ENCODE measurements at regions not wholly inside any gene's neighbourhood (a gene's known extent, or its start where the extent isn't known, plus 50 kb on each side); places are given as distances from the start of the nearest gene placed in this dataset.

DNA sequence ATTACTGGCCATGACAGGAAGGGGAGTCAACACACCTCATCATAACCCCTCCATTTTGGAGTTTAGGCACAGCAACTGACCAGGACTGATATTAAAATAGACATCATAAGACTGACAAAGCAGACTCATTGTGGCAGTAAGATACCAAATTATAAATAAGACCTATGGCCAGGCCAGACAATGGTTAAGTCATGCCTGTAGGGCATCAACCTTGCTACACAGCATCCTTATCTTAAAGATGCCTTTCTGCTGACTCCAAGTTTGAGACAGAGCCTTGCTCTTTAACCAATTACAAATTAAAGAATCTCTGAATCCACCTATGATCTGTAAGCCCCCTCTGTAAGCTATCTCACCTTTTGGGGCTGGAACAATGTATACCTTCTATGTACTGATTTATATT, 65.5 kb downstream of the VCX2 start:
- TF ChIP-seq Cebpa-rat (IDR thresholded peaks at IDR 0.05), result no peak
- Histone ChIP-seq H3K4me1 (peaks cover 6% of the 10 kb centered on the region), H3K4me3 (no peak overlapping the region), H3K9me3 (no peaks in the 10 kb centered on the region), H3K36me3 (no peaks in the 10 kb centered on the region), H3K4me2 (no peak overlapping the region), H4K20me1 (no peaks in the 10 kb centered on the region), H3K27me3 (no peaks in the 10 kb centered on the region), H3K9ac (no peak overlapping the region), H3K27ac (no peak overlapping the region)

DNA sequence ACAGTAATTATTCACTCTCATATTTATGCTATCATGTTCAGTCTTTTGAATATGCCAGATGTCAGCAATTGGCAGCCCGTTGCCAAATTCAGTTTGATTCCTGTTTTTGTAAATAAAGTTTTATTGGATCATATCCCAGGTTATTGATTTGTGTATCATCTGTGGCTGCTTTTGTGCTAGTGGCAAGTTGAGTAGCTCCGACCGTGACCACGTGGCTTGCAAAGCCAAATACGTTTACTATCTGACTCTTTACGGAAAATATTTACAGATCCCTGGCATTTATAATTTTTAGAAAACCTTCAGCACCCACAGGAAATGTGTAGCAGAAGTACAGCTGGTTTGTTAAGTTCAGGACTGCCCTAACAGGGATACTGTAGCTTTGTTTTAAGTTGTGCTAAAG, 67.4 kb downstream of the VCX2 start:
- no peak overlapping the region for H3K4me2 ChIP-seq
- H3K36me3 ChIP-seq, result no peaks in the 10 kb centered on the region
- H4K20me1 ChIP-seq, result no peaks in the 10 kb centered on the region
- no peak overlapping the region for H3K9ac ChIP-seq
- H3K4me3 ChIP-seq, result no peak overlapping the region
- no peak for TF ChIP-seq Cebpa-rat (IDR thresholded peaks at IDR 0.05)
- H3K9me3 ChIP-seq, result no peaks in the 10 kb centered on the region
- H3K27me3 ChIP-seq, result no peaks in the 10 kb centered on the region
- H3K4me1 ChIP-seq, result peaks cover 8% of the 10 kb centered on the region
- H3K27ac ChIP-seq, result no peak overlapping the region

DNA sequence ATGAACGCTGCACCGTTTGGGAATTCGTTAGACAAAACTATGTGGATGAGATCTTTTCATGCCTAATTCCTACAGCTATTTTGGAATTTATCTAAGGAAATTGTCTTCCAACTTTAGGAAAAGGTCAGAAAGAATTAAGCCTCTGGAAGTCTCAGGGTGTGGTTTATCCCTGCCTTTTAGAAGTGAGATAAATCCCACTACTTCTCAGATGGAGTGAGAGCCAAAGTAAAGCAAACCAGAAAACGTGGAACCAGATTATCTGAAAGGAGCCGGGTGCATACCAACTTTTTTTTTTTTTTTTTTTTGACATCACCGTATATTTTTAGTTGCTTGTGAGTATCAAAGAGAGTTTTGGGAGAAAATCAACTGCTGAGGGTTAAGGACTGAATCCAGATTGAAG, 79.6 kb downstream of the VCX2 start:
- Histone ChIP-seq H3K4me3 (no peak overlapping the region), H3K4me2 (no peak overlapping the region), H3K27ac (no peak overlapping the region), H3K9me3 (no peaks in the 10 kb centered on the region), H4K20me1 (no peaks in the 10 kb centered on the region), H3K9ac (no peak overlapping the region), H3K27me3 (no peaks in the 10 kb centered on the region), H3K4me1 (no peaks in the 10 kb centered on the region), H3K36me3 (no peaks in the 10 kb centered on the region)
- no peak for TF ChIP-seq Cebpa-rat (IDR thresholded peaks at IDR 0.05)

DNA sequence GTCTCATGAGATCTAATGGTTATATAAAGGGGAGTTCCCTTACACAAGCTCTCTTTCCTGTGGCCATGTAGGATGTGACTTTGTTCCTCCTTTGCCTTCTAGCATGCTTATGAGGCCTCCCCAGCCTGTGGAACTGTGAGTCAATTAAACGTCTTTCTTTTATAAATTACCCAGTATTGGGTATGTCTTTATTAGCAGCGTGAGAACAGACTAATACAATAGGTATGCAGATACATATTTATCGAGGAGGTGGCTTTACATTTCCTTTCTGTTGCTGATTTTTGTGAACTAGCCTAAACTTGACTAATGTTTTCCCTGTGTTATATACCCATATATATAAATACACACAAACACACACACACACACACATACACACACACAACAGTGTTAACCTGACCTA, 80.2 kb downstream of the VCX2 start:
- no peaks in the 10 kb centered on the region for H3K36me3 ChIP-seq
- no peak for TF ChIP-seq Cebpa-rat (IDR thresholded peaks at IDR 0.05)
- no peak overlapping the region for H3K27ac ChIP-seq
- no peak overlapping the region for H3K4me2 ChIP-seq
- H3K9ac ChIP-seq, result no peak overlapping the region
- H3K9me3 ChIP-seq, result no peaks in the 10 kb centered on the region
- H3K4me3 ChIP-seq, result no peak overlapping the region
- no peaks in the 10 kb centered on the region for H4K20me1 ChIP-seq
- H3K4me1 ChIP-seq, result no peaks in the 10 kb centered on the region
- no peaks in the 10 kb centered on the region for H3K27me3 ChIP-seq

DNA sequence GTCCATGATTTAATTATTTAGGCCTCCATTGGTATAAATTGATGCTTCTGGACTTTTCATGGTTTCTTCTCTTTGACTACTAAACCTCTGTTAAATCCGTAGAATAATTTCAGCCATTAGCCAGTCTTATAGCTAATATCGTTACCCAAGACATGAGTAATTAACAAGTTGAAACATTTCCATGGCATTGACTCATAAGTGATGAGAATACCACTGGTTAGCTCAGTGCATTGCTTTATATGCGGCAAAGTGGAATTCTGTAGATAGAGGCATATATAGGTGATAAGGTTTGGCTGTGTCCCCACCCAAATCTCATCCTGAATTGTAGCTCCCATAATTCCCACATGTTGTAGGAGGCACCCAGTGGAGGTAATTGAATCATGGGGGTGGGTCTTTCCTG, 80.6 kb downstream of the VCX2 start:
- no peaks in the 10 kb centered on the region for H3K27me3 ChIP-seq
- TF ChIP-seq Cebpa-rat (IDR thresholded peaks at IDR 0.05), result no peak
- no peaks in the 10 kb centered on the region for H3K36me3 ChIP-seq
- H3K27ac ChIP-seq, result no peak overlapping the region
- no peaks in the 10 kb centered on the region for H3K9me3 ChIP-seq
- no peaks in the 10 kb centered on the region for H4K20me1 ChIP-seq
- H3K4me3 ChIP-seq, result no peak overlapping the region
- no peaks in the 10 kb centered on the region for H3K4me1 ChIP-seq
- H3K9ac ChIP-seq, result no peak overlapping the region
- no peak overlapping the region for H3K4me2 ChIP-seq

DNA sequence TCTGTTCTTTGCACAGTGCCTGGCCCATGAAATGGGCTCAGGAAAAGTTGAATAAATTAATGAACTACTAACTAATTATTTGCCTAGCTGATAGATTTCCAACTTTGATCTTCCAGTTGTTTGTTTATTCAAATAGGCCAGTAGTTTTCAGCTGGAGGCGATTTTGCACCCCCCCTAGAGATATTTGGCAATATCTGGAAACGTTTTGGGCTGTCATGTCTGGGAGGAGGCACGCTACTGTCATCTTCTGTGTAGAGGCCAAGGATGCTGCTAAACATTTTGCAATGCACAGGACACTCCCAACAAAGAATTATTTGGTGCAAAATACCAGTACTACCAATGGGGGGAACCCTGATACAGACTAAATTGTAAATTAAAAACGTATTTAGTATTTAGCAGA, 81.9 kb downstream of the VCX2 start:
- no peak overlapping the region for H3K4me3 ChIP-seq
- TF ChIP-seq Cebpa-rat (IDR thresholded peaks at IDR 0.05), result no peak
- H3K4me1 ChIP-seq, result no peaks in the 10 kb centered on the region
- H3K9me3 ChIP-seq, result no peaks in the 10 kb centered on the region
- H3K9ac ChIP-seq, result no peak overlapping the region
- H3K36me3 ChIP-seq, result no peaks in the 10 kb centered on the region
- H3K4me2 ChIP-seq, result no peak overlapping the region
- no peaks in the 10 kb centered on the region for H3K27me3 ChIP-seq
- no peak overlapping the region for H3K27ac ChIP-seq
- H4K20me1 ChIP-seq, result no peaks in the 10 kb centered on the region

DNA sequence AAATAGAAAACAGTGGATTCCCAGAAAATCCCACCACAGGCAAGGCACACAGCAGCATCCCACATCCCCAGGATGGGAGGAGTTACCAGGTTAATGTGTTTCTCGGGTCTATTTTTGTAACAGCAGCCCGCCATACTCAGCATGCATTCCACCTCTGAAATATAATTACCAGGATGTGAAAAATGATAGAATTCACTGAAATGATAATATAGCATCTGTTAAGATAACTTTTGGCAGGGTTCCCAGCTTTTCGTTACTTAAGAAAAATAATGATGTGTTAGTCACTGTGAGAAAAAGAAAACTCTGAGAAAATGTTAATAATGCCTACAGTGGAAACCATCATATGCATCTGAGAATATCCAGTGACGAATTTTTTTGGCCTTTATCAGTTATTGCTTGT, 87.1 kb downstream of the VCX2 start:
- Histone ChIP-seq H3K4me3 (no peak overlapping the region), H3K4me1 (no peaks in the 10 kb centered on the region), H3K36me3 (no peaks in the 10 kb centered on the region), H3K27me3 (no peaks in the 10 kb centered on the region), H3K9ac (no peak overlapping the region), H3K27ac (no peak overlapping the region), H3K9me3 (peaks cover 9% of the 10 kb centered on the region), H3K4me2 (no peak overlapping the region), H4K20me1 (no peaks in the 10 kb centered on the region)
- TF ChIP-seq Cebpa-rat (IDR thresholded peaks at IDR 0.05), result no peak

DNA sequence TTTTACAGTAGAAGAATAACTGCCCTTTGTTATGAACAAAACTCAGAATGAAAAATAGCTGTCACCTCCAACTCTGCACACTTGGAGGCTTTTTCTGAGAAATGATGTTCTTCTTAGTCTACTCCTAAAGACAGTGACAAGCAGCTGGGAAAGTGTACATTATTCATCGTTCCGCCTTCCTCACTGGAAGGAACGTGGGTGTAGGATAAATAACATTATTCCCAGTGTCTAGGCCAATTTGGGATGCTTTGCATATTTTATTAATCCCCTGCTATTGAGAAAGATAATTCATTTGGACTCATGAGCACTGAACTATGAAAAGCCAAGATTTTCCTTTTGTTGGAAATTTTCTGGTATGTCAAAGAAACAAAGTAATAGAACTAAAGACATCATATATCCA, 87.8 kb downstream of the VCX2 start:
- Histone ChIP-seq H3K9ac (no peak overlapping the region), H4K20me1 (no peaks in the 10 kb centered on the region), H3K4me2 (no peak overlapping the region), H3K27me3 (no peaks in the 10 kb centered on the region), H3K27ac (no peak overlapping the region), H3K9me3 (peaks cover 9% of the 10 kb centered on the region), H3K4me3 (no peak overlapping the region), H3K36me3 (no peaks in the 10 kb centered on the region), H3K4me1 (no peaks in the 10 kb centered on the region)
- TF ChIP-seq Cebpa-rat (IDR thresholded peaks at IDR 0.05), result no peak

DNA sequence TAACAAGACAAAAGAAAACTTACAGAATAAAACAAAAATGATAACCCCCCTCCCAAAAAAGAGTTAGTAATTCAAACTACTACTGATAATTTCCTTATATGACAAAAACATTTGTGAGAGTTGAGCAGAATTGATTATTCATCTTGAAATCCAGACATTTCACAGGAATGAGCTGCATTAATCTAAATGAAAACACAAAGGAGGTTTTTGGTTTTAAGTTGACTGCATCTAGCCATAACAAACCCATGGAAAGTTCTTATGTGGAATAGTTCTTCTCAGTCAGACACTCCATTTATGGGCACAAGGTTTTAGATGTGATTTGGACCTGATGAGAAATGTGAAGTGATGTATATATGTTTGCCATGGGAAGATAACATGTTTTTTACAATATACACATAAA, 95.4 kb downstream of the VCX2 start:
- Histone ChIP-seq H3K4me1 (no peaks in the 10 kb centered on the region), H3K4me3 (no peak overlapping the region), H3K9me3 (peaks cover 9% of the 10 kb centered on the region), H3K9ac (no peak overlapping the region), H4K20me1 (no peaks in the 10 kb centered on the region), H3K27ac (no peak overlapping the region), H3K4me2 (no peak overlapping the region), H3K27me3 (no peaks in the 10 kb centered on the region), H3K36me3 (no peaks in the 10 kb centered on the region)
- no peak for TF ChIP-seq Cebpa-rat (IDR thresholded peaks at IDR 0.05)

DNA sequence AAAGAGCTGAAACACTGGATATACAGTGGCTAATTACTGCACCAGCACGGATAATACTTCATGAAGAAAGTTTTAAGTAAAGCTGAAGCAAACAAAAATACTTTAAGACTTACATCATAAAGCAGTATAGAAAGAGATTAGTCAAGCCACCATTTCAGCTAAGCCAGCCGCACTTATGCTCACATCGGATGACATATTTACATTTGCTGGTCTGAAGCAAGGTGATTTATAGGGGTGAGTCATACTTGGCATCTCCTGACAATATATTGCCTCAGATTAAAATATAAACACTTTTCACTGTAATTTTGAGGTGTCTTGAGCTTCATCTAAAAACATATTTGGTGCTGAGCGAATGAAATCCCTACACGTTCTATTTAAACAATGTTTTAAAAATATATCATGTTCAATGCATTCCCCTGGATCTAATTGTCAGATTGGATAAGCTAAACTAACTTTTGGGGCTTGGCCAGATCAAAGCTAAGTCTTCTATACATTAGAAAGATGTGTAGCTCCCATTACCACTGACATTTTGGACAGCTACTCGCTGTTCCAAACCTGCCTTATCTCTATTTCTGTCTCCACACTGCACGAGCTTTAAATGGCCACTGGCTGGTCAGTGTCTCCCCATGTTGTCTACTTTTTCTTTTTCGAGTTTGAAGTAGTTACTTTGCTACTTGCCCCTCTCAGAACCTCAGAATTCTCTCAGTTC, 103.2 kb downstream of the VCX2 start:
- no peak for TF ChIP-seq Cebpa-rat (IDR thresholded peaks at IDR 0.05)
- Histone ChIP-seq H3K4me1 (no peaks in the 10 kb centered on the region), H3K9ac (no peak overlapping the region), H3K9me3 (no peaks in the 10 kb centered on the region), H4K20me1 (no peaks in the 10 kb centered on the region), H3K27ac (no peak overlapping the region), H3K4me2 (no peak overlapping the region), H3K27me3 (no peaks in the 10 kb centered on the region), H3K4me3 (no peak overlapping the region), H3K36me3 (no peaks in the 10 kb centered on the region)

DNA sequence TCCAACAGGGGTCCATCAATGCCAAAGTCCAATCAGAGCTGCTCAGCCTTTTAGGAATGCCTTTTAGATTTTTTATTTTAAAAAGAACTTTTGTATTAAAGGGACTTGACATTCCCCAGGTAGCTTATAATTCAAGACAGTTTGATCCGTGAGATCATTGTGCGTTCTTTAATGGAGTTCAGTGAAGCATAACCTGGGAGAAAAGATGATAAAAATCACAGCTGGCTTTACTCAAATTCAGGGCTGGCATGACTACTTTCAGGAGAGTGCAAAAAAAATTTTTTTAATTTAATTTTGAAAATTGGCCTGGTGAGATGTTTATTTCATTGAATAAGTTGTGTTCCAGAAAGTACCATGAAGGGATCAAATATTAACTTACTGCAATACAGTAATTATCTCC, 118.2 kb downstream of the VCX2 start:
- no peaks in the 10 kb centered on the region for H3K4me1 ChIP-seq
- H3K4me2 ChIP-seq, result no peak overlapping the region
- H3K27me3 ChIP-seq, result no peaks in the 10 kb centered on the region
- no peaks in the 10 kb centered on the region for H3K9me3 ChIP-seq
- H3K36me3 ChIP-seq, result no peaks in the 10 kb centered on the region
- no peak for TF ChIP-seq Cebpa-rat (IDR thresholded peaks at IDR 0.05)
- H3K4me3 ChIP-seq, result no peak overlapping the region
- no peaks in the 10 kb centered on the region for H4K20me1 ChIP-seq
- H3K9ac ChIP-seq, result no peak overlapping the region
- H3K27ac ChIP-seq, result no peak overlapping the region
